Esophagus muscularis mucosa (tissue), 4 donors: ENCODE measurements at regions not wholly inside any gene's neighbourhood (a gene's known extent, or its start where the extent isn't known, plus 50 kb on each side); places are given as distances from the start of the nearest gene placed in this dataset.

Experiments used
- DNase-seq: peaks from one replicate; pipeline ENCODE4 v3.0.0-alpha.2; 2017; ENCODE audit errors: extremely low spot score
- H3K27ac ChIP-seq, 4 donors: fragments of 200-600 bp; sonication (generic); replicated peaks in 1 of 4; 1 replicate in 3 of 4; 2 replicates in 1 of 4; pipeline ENCODE4 v1.5.1; 2016 to 2019; ENCODE audit warnings: mild to moderate bottlenecking in 1 of 4
- H3K27me3 ChIP-seq, 4 donors: fragments of 200-600 bp; sonication (generic); one replicate each; pipeline versions ENCODE4 v1.5.1 to v1.6.0; 2016 to 2019
- H3K36me3 ChIP-seq, 4 donors: fragments of 200-600 bp; sonication (generic); one replicate each; pipeline ENCODE4 v1.5.1; 2016 to 2019
- H3K4me1 ChIP-seq, 4 donors: fragments of 200-600 bp; sonication (generic); one replicate each; pipeline ENCODE4 v1.5.1; 2016 to 2019
- H3K4me3 ChIP-seq, 4 donors: fragments of 200-600 bp; sonication (generic); 1 replicate in 2 of 4; 2 replicates in 2 of 4; pipeline ENCODE4 v1.5.1; 2016 to 2019; ENCODE audit warnings: mild to moderate bottlenecking in 4 of 4, moderate library complexity in 1 of 4
- H3K9me3 ChIP-seq, 4 donors: fragments of 200-600 bp; sonication (generic); 1 replicate in 3 of 4; 2 replicates in 1 of 4; pipeline ENCODE4 v1.5.1; 2016 to 2019
- EP300 ChIP-seq: sonication (generic); formaldehyde crosslinking; IDR thresholded peaks from one replicate; pipeline ENCODE4 v1.6.1; 2017; ENCODE audit warnings: antibody characterized with exemption
- POLR2A ChIP-seq: fragments of 450-650 bp; IDR thresholded peaks from one replicate; pipeline ENCODE4 v1.6.1; 2017; ENCODE audit warnings: antibody characterized with exemption, moderate library complexity, mild to moderate bottlenecking, low read depth
- POLR2AphosphoS5 ChIP-seq, 2 donors: sonication (generic); formaldehyde crosslinking; IDR thresholded peaks; one replicate each; pipeline ENCODE4 v1.6.1; 2017; ENCODE audit warnings: antibody characterized with exemption in 2 of 2
- WGBS: methylation state at CpG from one replicate; pipeline ENCODE4 v1.1.5; 2018; 5-methylcytosine and 5-hydroxymethylcytosine counted together
- intact Hi-C: fragments of 100-400 bp; cut with DNase I; formaldehyde crosslinking; loops from one replicate; pipeline ENCODE4 v1.15.1; 2023
- TF ChIP-seq, protein P1 (sequence below), 3 experiments: fragments of 200-600 bp in 2 of 3; fragments of 450-650 bp in 1 of 3; sonication (generic) in 2 of 3; IDR thresholded peaks; one replicate each; pipeline ENCODE4 v1.5.1; 2017 to 2019; ENCODE audit warnings: antibody characterized with exemption in 3 of 3, mild to moderate bottlenecking in 2 of 3, moderate library complexity in 1 of 3

DNA sequence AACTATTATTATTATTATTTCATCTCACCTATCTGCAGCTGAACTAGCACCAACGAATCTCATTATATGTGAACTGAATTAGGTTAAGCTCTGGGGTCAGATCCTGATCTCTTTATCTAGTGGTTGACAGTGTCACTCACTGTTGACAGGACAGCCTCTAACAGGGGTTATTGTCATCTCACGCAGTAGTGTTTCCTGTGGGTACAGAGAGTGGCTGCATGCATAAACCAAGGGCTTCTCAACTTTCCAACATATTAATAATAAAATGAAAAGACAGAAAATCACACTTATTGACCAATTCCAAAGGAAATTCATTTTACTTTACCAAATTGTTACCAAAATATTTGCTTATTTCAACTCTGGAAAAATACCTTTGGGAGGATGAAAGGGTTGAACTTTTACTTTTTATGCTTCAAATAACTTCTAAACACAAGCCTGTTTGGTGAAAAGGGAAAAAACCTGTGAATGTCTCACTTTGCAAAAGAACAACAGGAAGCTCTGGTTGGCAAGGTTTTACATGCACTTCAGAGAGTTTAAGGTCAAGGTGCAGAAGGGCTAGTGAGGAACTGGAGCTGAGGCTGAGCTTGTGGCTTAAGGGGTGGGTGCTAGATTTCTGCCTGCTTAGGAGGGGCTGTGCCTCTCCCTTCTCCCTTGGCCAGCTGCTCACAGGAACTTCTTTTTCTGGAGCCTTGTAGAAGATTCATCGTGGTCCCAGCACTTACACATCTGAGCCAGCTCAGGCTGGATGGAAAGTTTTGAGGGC lies 72.6 kb downstream of the CTAGE1 start:
- TF ChIP-seq POLR2AphosphoS5 (IDR thresholded peaks at IDR 0.05), result no peak
- TF ChIP-seq, protein P1, sequence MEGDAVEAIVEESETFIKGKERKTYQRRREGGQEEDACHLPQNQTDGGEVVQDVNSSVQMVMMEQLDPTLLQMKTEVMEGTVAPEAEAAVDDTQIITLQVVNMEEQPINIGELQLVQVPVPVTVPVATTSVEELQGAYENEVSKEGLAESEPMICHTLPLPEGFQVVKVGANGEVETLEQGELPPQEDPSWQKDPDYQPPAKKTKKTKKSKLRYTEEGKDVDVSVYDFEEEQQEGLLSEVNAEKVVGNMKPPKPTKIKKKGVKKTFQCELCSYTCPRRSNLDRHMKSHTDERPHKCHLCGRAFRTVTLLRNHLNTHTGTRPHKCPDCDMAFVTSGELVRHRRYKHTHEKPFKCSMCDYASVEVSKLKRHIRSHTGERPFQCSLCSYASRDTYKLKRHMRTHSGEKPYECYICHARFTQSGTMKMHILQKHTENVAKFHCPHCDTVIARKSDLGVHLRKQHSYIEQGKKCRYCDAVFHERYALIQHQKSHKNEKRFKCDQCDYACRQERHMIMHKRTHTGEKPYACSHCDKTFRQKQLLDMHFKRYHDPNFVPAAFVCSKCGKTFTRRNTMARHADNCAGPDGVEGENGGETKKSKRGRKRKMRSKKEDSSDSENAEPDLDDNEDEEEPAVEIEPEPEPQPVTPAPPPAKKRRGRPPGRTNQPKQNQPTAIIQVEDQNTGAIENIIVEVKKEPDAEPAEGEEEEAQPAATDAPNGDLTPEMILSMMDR (IDR thresholded peaks at IDR 0.05), result no peak
- no peak for TF ChIP-seq POLR2A
- TF ChIP-seq EP300, result no peak
- Histone ChIP-seq H3K4me1 (peaks cover 38 to 47% (median 42%) of the 10 kb centered on the region in 4 donors), H3K27me3 (peaks cover 0 to 7% (median 0%) of the 10 kb centered on the region in 4 donors), H3K27ac (peak overlapping the region in 1 of 4 donors; percentile 81), H3K4me3 (no peak overlapping the region), H3K36me3 (no peaks in the 10 kb centered on the region), H3K9me3 (no peaks in the 10 kb centered on the region)
- peak; percentile 26 for DNase-seq
- intact Hi-C loops, result no loop called here
- 57% methylated on average over 3 of the region's 3 CpGs for WGBS

DNA sequence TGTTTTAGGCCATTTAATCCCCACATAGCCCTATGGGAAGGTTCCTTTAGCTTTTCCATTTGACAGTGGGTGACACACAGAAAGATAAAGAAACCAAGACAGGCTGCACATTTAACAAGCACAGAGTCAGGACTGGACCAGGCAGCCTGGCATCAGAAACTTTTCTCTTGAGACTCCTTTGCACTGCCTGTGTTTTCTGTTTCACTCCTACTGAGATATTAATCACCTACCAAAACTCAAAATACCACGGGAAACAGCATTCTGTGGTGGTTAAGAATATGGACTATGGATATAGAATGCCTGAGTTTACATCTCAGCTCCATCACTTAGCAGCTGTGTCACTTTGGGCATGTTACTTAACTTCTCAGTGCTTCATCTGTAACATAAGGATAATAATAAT lies 73.3 kb downstream of the CTAGE1 start:
- H3K27ac ChIP-seq, result no peak overlapping the region
- TF ChIP-seq, protein P1 (IDR thresholded peaks at IDR 0.05), result no peak
- TF ChIP-seq POLR2A (no peak), EP300 (no peak), POLR2AphosphoS5 (IDR thresholded peaks at IDR 0.05) (no peak)

DNA sequence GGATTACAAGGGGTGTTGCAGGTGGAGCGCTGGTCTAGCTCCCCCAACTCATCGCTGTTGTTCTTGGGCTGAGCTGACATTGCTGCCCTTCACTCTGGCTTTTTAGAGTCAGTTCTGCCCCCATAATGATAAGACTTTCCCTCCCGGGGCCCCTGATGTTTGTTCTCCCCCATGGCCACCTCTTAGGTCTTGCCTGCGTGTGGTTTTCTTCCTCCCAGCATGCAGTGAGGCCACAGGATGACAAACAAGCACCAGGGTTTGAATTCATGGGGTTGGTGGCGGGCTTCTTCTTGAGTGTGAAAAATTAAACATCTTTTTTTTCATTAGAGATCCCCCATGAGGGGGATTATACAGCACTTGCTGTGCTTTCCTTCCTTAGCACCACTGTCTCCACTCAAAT lies 74.1 kb downstream of the CTAGE1 start:
- 89% methylated on average over 5 of the region's 5 CpGs for WGBS
- Histone ChIP-seq H3K9me3 (no peaks in the 10 kb centered on the region), H3K36me3 (no peaks in the 10 kb centered on the region), H3K27me3 (peaks cover 0 to under 1% (median 0%) of the 10 kb centered on the region in 4 donors), H3K4me3 (no peak overlapping the region), H3K27ac (no peak overlapping the region), H3K4me1 (peaks cover 30 to 39% (median 34%) of the 10 kb centered on the region in 4 donors)
- peak; percentile 80 for DNase-seq
- intact Hi-C loops, result no loop called here
- TF ChIP-seq POLR2AphosphoS5 (IDR thresholded peaks at IDR 0.05) (no peak), POLR2A (no peak), EP300 (no peak)
- TF ChIP-seq, protein P1 (IDR thresholded peaks at IDR 0.05), result no peak

More for the DNA sequence above, 73.3 kb downstream of the CTAGE1 start:
- H3K4me1 ChIP-seq, result peaks cover 36 to 47% (median 40%) of the 10 kb centered on the region in 4 donors
- H3K4me3 ChIP-seq, result no peak overlapping the region
- intact Hi-C loops, result no loop called here
- H3K9me3 ChIP-seq, result no peaks in the 10 kb centered on the region
- no peaks in the 10 kb centered on the region for H3K36me3 ChIP-seq
- DNase-seq, result peak; percentile 64
- H3K27me3 ChIP-seq, result peaks cover 0 to 7% (median 0%) of the 10 kb centered on the region in 4 donors
- 91% methylated on average over 1 of the region's 1 CpG for WGBS

DNA sequence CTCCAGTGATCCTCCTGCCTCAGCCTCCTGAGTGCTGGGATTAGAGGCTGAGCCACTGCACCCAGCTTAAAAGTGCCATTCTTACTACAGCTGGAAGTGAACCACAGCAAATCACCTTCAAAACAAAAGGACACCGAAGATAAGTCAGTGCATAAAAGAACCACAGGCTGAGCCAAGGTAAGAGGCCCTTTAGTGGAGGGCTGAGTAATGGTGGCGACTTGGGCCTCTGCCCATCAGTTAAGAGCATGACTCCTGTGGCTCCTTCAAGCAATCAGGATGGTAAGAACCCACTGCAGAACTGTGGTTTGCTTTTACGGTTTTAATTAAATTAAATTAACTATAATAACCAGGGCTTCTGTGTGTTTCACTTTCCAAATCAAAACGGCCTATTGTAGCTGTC lies 75.1 kb downstream of the CTAGE1 start:
- Histone ChIP-seq H3K9me3 (no peaks in the 10 kb centered on the region), H3K27ac (no peak overlapping the region), H3K4me3 (no peak overlapping the region), H3K4me1 (peaks cover 28 to 40% (median 33%) of the 10 kb centered on the region in 4 donors), H3K36me3 (no peaks in the 10 kb centered on the region), H3K27me3 (no peaks in the 10 kb centered on the region)
- DNase-seq, result peak; percentile 86
- WGBS, result 49% methylated on average over 4 of the region's 4 CpGs
- TF ChIP-seq EP300, result no peak
- intact Hi-C loops, result no loop called here

DNA sequence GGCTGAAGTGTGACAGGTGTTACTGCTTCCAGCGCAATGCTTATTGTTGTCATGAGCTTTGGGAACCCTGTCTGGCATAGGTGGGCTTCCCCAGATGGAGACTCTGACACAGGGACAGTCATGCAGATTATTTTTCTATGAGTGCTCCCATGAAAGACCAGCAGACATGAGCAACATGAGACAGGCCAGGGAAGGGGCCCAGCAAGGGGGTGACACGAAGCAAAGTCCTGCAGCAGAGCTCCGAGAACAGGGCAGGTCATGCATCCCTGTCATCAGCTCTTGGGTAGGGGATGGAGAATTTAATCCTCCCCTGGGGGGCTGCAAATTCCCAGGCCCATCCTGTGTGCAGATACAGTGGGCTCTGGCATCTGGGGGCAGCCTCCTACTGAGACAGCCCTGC lies 77.4 kb downstream of the CTAGE1 start:
- H3K27ac ChIP-seq, result no peak overlapping the region
- DNase-seq, result no peak
- no peaks in the 10 kb centered on the region for H3K36me3 ChIP-seq
- intact Hi-C loops, result no loop called here
- peaks cover 11 to 24% (median 19%) of the 10 kb centered on the region in 4 donors for H3K4me1 ChIP-seq
- no peak for TF ChIP-seq EP300
- TF ChIP-seq POLR2AphosphoS5 (IDR thresholded peaks at IDR 0.05), result no peak
- TF ChIP-seq POLR2A, result no peak
- TF ChIP-seq, protein P1 (IDR thresholded peaks at IDR 0.05), result no peak
- 77% methylated on average over 3 of the region's 3 CpGs for WGBS
- H3K4me3 ChIP-seq, result no peak overlapping the region
- no peaks in the 10 kb centered on the region for H3K27me3 ChIP-seq
- H3K9me3 ChIP-seq, result no peaks in the 10 kb centered on the region
